KMS-11 (cell line): ENCODE measurements at regions not wholly inside any gene's neighbourhood (a gene's known extent, or its start where the extent isn't known, plus 50 kb on each side); places are given as distances from the start of the nearest gene placed in this dataset.

Source experiments
- H2AFZ ChIP-seq: fragments of 200-600 bp; sonication (generic); 2 replicates; pipeline ENCODE4 v1.6.1; 2016; ENCODE audit warnings: antibody characterized with exemption, mixed run types, low read depth
- H3K27ac ChIP-seq: fragments of 200-600 bp; sonication (generic); 2 replicates; pipeline ENCODE4 v1.6.1; 2016; ENCODE audit warnings: mild to moderate bottlenecking, mixed run types
- H3K27me3 ChIP-seq: fragments of 200-600 bp; sonication (generic); 2 replicates; pipeline ENCODE4 v1.6.1; 2017; ENCODE audit warnings: mild to moderate bottlenecking, low read depth, mixed run types, moderate library complexity; ENCODE audit not compliant: insufficient read depth
- H3K36me3 ChIP-seq: fragments of 200-600 bp; sonication (generic); 2 replicates; pipeline ENCODE4 v1.6.1; 2017; ENCODE audit warnings: mild to moderate bottlenecking, mixed run types; ENCODE audit not compliant: insufficient read depth
- H3K4me1 ChIP-seq: fragments of 200-600 bp; sonication (generic); 2 replicates; pipeline ENCODE4 v1.6.1; 2016; ENCODE audit warnings: mild to moderate bottlenecking, low read depth, mixed run types; ENCODE audit not compliant: poor library complexity, severe bottlenecking
- H3K4me2 ChIP-seq: fragments of 200-600 bp; sonication (generic); 2 replicates; pipeline ENCODE4 v1.7.0; 2016; ENCODE audit warnings: mild to moderate bottlenecking, mixed run types
- H3K4me3 ChIP-seq: fragments of 200-600 bp; sonication (generic); IDR thresholded peaks from 2 replicates; pipeline ENCODE4 v1.6.1; 2017; ENCODE audit warnings: low read depth, low read length, mixed read lengths; ENCODE audit not compliant: insufficient read depth
- H3K79me2 ChIP-seq: fragments of 200-600 bp; sonication (generic); 2 replicates; pipeline ENCODE4 v1.6.1; 2016; ENCODE audit warnings: low read depth, mixed run types; ENCODE audit not compliant: insufficient read depth
- H3K9ac ChIP-seq: fragments of 200-600 bp; sonication (generic); 2 replicates; pipeline ENCODE4 v1.6.1; 2016; ENCODE audit warnings: mild to moderate bottlenecking, mixed run types
- H4K20me1 ChIP-seq: fragments of 200-600 bp; sonication (generic); 2 replicates; pipeline ENCODE4 v1.6.1; 2016; ENCODE audit warnings: mild to moderate bottlenecking, mixed run types; ENCODE audit not compliant: insufficient read depth
- CTCF ChIP-seq: fragments of 200-600 bp; sonication (generic); conservative IDR thresholded peaks from 2 replicates; pipeline ENCODE4 v1.6.1; 2017; ENCODE audit warnings: low read depth, mild to moderate bottlenecking, antibody characterized with exemption, low read length, moderate library complexity, mixed read lengths

GRCh38 chr5:126046846-126047571, 376.2 kb upstream of the GRAMD2B start:
- H3K9ac ChIP-seq, result no peak overlapping the region
- H3K4me2 ChIP-seq, result no peak overlapping the region
- no peaks in the 10 kb centered on the region for H3K4me1 ChIP-seq
- TF ChIP-seq CTCF, result no peak
- no peak overlapping the region for H3K27ac ChIP-seq
- no peaks in the 10 kb centered on the region for H3K27me3 ChIP-seq
- no peaks in the 10 kb centered on the region for H3K36me3 ChIP-seq
- no peaks in the 10 kb centered on the region for H4K20me1 ChIP-seq
- no peaks in the 10 kb centered on the region for H3K79me2 ChIP-seq
- H2AFZ ChIP-seq, result no peak overlapping the region
- no peak overlapping the region for H3K4me3 ChIP-seq

DNA sequence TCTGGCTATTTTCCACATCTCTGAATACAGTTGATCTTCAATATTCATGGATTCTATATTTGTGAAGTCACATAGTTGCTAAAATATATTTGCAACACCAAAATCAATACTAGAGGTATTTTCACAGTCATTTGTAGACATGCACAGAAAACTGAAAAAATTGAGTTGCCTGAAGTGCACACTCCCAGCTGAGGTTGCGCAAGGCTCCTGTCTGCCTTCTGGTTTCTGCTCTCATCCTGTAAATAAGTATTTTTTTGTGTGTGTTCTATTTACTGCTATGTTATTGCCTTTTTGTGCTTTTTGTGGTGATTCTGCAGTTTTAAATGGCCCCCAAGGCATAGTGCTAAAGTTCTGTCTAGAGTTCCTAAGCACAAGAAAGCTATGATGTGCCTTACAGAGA, 371.1 kb upstream of the GRAMD2B start:
- H3K27ac ChIP-seq, result no peak overlapping the region
- no peaks in the 10 kb centered on the region for H3K36me3 ChIP-seq
- no peaks in the 10 kb centered on the region for H4K20me1 ChIP-seq
- no peaks in the 10 kb centered on the region for H3K4me1 ChIP-seq
- no peak overlapping the region for H3K4me3 ChIP-seq
- H3K4me2 ChIP-seq, result no peak overlapping the region
- no peak overlapping the region for H2AFZ ChIP-seq
- no peaks in the 10 kb centered on the region for H3K79me2 ChIP-seq
- H3K27me3 ChIP-seq, result no peaks in the 10 kb centered on the region
- no peak for TF ChIP-seq CTCF
- H3K9ac ChIP-seq, result no peak overlapping the region

- Histone ChIP-seq H3K9ac (no peak overlapping the region), H3K27ac (no peak overlapping the region), H2AFZ (no peak overlapping the region), H3K79me2 (no peaks in the 10 kb centered on the region), H3K4me3 (no peak overlapping the region), H3K4me2 (no peak overlapping the region), H3K36me3 (no peaks in the 10 kb centered on the region), H3K27me3 (no peaks in the 10 kb centered on the region), H3K4me1 (no peaks in the 10 kb centered on the region), H4K20me1 (no peaks in the 10 kb centered on the region)
- TF ChIP-seq CTCF, result no peak
These were observed 370.4 kb upstream of the GRAMD2B start for GRCh38 chr5:126052791-126053190.

DNA sequence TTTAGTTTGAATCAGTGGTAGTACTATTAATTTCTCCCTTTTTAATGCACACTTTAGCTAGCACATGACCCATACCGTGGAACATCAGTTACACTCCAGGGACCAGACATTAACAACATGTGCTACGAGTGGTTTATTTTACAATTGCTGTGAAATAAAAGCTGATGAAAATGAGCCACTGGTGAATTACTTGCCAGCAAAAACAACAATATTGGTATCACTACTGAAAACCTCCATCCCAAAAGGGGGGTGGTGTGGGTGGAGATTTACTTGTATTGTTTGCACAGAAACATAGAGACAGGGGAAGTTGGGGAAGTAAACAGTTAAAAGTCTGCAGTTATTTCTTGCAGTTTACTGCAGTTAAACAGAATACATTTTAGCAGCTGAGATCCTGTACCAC, 369.6 kb upstream of the GRAMD2B start:
- Histone ChIP-seq H3K36me3 (no peaks in the 10 kb centered on the region), H3K27ac (no peak overlapping the region), H2AFZ (no peak overlapping the region), H3K4me1 (no peaks in the 10 kb centered on the region), H3K9ac (no peak overlapping the region), H3K4me2 (no peak overlapping the region), H3K27me3 (no peaks in the 10 kb centered on the region), H3K79me2 (no peaks in the 10 kb centered on the region), H4K20me1 (no peaks in the 10 kb centered on the region), H3K4me3 (no peak overlapping the region)
- no peak for TF ChIP-seq CTCF
